ENCODE measurements at regions not wholly inside any gene's neighbourhood (a gene's known extent, or its start where the extent isn't known, plus 50 kb on each side); places are given as distances from the start of the nearest gene placed in this dataset.

GRCh38 chr20:19934792-19935491, 82.2 kb upstream of the NAA20 start:
- Mint-ChIP-seq H3K27me3 (no peaks in the 10 kb centered on the region), H3K27ac (peak overlapping the region; percentile 56), H3K36me3 (no peaks in the 10 kb centered on the region), H3K9me3 (no peaks in the 10 kb centered on the region), H3K4me3 (peak overlapping the region; percentile 61), H3K4me1 (peaks cover 51% of the 10 kb centered on the region)
- peak; percentile 73 for ATAC-seq

GRCh38 chr20:19935842-19936241, 81.3 kb upstream of the NAA20 start:
- ATAC-seq = no peak
- H3K27me3 Mint-ChIP-seq = no peaks in the 10 kb centered on the region
- H3K4me1 Mint-ChIP-seq = peaks cover 54% of the 10 kb centered on the region
- H3K36me3 Mint-ChIP-seq = peaks cover 4% of the 10 kb centered on the region
- H3K27ac Mint-ChIP-seq = no peak overlapping the region
- no peak overlapping the region for H3K4me3 Mint-ChIP-seq
- no peaks in the 10 kb centered on the region for H3K9me3 Mint-ChIP-seq

- ATAC-seq = no peak
- Mint-ChIP-seq H3K27me3 (no peaks in the 10 kb centered on the region), H3K36me3 (peaks cover 6% of the 10 kb centered on the region), H3K4me1 (peaks cover 59% of the 10 kb centered on the region), H3K27ac (peak overlapping the region; percentile 83), H3K4me3 (no peak overlapping the region), H3K9me3 (no peaks in the 10 kb centered on the region)
Measured at GRCh38 chr20:19936466-19937200, 80.5 kb upstream of the NAA20 start.

- Mint-ChIP-seq H3K27me3 (no peaks in the 10 kb centered on the region), H3K9me3 (no peaks in the 10 kb centered on the region), H3K4me3 (peak overlapping the region; percentile 48), H3K36me3 (peaks cover 6% of the 10 kb centered on the region), H3K27ac (peak overlapping the region; percentile 83), H3K4me1 (peaks cover 59% of the 10 kb centered on the region)
- ATAC-seq = peak; percentile 58
Measured at GRCh38 chr20:19937218-19937617, 79.9 kb upstream of the NAA20 start.

GRCh38 chr20:19937651-19938420, 79.3 kb upstream of the NAA20 start:
- peaks cover 6% of the 10 kb centered on the region for H3K36me3 Mint-ChIP-seq
- H3K4me3 Mint-ChIP-seq = peak overlapping the region; percentile 48
- no peaks in the 10 kb centered on the region for H3K9me3 Mint-ChIP-seq
- peaks cover 60% of the 10 kb centered on the region for H3K4me1 Mint-ChIP-seq
- peak; percentile 88 for ATAC-seq
- H3K27ac Mint-ChIP-seq = peak overlapping the region; percentile 83
- no peaks in the 10 kb centered on the region for H3K27me3 Mint-ChIP-seq

GRCh38 chr20:19938421-19939090, 78.6 kb upstream of the NAA20 start:
- peaks cover 6% of the 10 kb centered on the region for H3K36me3 Mint-ChIP-seq
- ATAC-seq = no peak
- H3K9me3 Mint-ChIP-seq = no peaks in the 10 kb centered on the region
- no peaks in the 10 kb centered on the region for H3K27me3 Mint-ChIP-seq
- no peak overlapping the region for H3K4me3 Mint-ChIP-seq
- peak overlapping the region; percentile 83 for H3K27ac Mint-ChIP-seq
- peaks cover 66% of the 10 kb centered on the region for H3K4me1 Mint-ChIP-seq

- peaks cover 6% of the 10 kb centered on the region for H3K36me3 Mint-ChIP-seq
- no peaks in the 10 kb centered on the region for H3K27me3 Mint-ChIP-seq
- peaks cover 68% of the 10 kb centered on the region for H3K4me1 Mint-ChIP-seq
- H3K9me3 Mint-ChIP-seq = no peaks in the 10 kb centered on the region
- no peak for ATAC-seq
- no peak overlapping the region for H3K4me3 Mint-ChIP-seq
- H3K27ac Mint-ChIP-seq = peak overlapping the region; percentile 50
Measured at GRCh38 chr20:19940988-19941460, 76.1 kb upstream of the NAA20 start.

GRCh38 chr20:19942611-19943010, 74.6 kb upstream of the NAA20 start:
- H3K4me1 Mint-ChIP-seq = peaks cover 60% of the 10 kb centered on the region

GRCh38 chr20:19943061-19943521, 74.1 kb upstream of the NAA20 start:
- peaks cover 60% of the 10 kb centered on the region for H3K4me1 Mint-ChIP-seq
- H3K4me3 Mint-ChIP-seq = no peak overlapping the region
- H3K27ac Mint-ChIP-seq = no peak overlapping the region
- ATAC-seq = no peak
- peaks cover 6% of the 10 kb centered on the region for H3K36me3 Mint-ChIP-seq
- no peaks in the 10 kb centered on the region for H3K9me3 Mint-ChIP-seq
- no peaks in the 10 kb centered on the region for H3K27me3 Mint-ChIP-seq

More at GRCh38 chr20:19942611-19943010, 74.6 kb upstream of the NAA20 start:
- Mint-ChIP-seq H3K4me3 (no peak overlapping the region), H3K27ac (no peak overlapping the region), H3K9me3 (no peaks in the 10 kb centered on the region), H3K27me3 (no peaks in the 10 kb centered on the region), H3K36me3 (peaks cover 6% of the 10 kb centered on the region)
- no peak for ATAC-seq

- ATAC-seq = peak; percentile 84
- Mint-ChIP-seq H3K4me1 (peaks cover 50% of the 10 kb centered on the region), H3K36me3 (peaks cover 6% of the 10 kb centered on the region), H3K4me3 (no peak overlapping the region), H3K9me3 (no peaks in the 10 kb centered on the region), H3K27me3 (no peaks in the 10 kb centered on the region), H3K27ac (peak overlapping the region; percentile 83)
Measured at GRCh38 chr20:19944772-19945459, 72.2 kb upstream of the NAA20 start.

GRCh38 chr20:19945732-19946670, 71.2 kb upstream of the NAA20 start:
- H3K36me3 Mint-ChIP-seq = peaks cover under 1% of the 10 kb centered on the region
- H3K27ac Mint-ChIP-seq = peak overlapping the region; percentile 83
- ATAC-seq = no peak
- peaks cover 45% of the 10 kb centered on the region for H3K4me1 Mint-ChIP-seq
- H3K9me3 Mint-ChIP-seq = no peaks in the 10 kb centered on the region
- no peak overlapping the region for H3K4me3 Mint-ChIP-seq
- no peaks in the 10 kb centered on the region for H3K27me3 Mint-ChIP-seq

GRCh38 chr20:19947611-19948264, 69.4 kb upstream of the NAA20 start:
- H3K36me3 Mint-ChIP-seq = no peaks in the 10 kb centered on the region
- H3K27me3 Mint-ChIP-seq = no peaks in the 10 kb centered on the region
- no peaks in the 10 kb centered on the region for H3K9me3 Mint-ChIP-seq
- peak; percentile 89 for ATAC-seq
- H3K27ac Mint-ChIP-seq = no peak overlapping the region
- no peak overlapping the region for H3K4me3 Mint-ChIP-seq
- peaks cover 59% of the 10 kb centered on the region for H3K4me1 Mint-ChIP-seq

- Mint-ChIP-seq H3K4me3 (no peak overlapping the region), H3K36me3 (no peaks in the 10 kb centered on the region), H3K27ac (no peak overlapping the region), H3K9me3 (no peaks in the 10 kb centered on the region), H3K4me1 (peaks cover 56% of the 10 kb centered on the region), H3K27me3 (no peaks in the 10 kb centered on the region)
- ATAC-seq = no peak
Measured at GRCh38 chr20:19949195-19949867, 67.8 kb upstream of the NAA20 start.
